Upper lobe of left lung (tissue), 4 donors: ENCODE measurements at regions not wholly inside any gene's neighbourhood (a gene's known extent, or its start where the extent isn't known, plus 50 kb on each side); places are given as distances from the start of the nearest gene placed in this dataset.

Experiments
- EP300 ChIP-seq, 4 donors: sonication (generic); formaldehyde crosslinking; IDR thresholded peaks; one replicate each; pipeline ENCODE4 v1.5.1; 2017; ENCODE audit warnings: antibody characterized with exemption in 4 of 4, control low read depth in 2 of 4
- POLR2AphosphoS5 ChIP-seq, 2 donors: sonication (generic); formaldehyde crosslinking; IDR thresholded peaks; one replicate each; pipeline ENCODE4 v1.5.1; 2017; ENCODE audit warnings: antibody characterized with exemption in 2 of 2
- TF ChIP-seq, protein P1 (sequence below), 6 experiments: fragments of 450-650 bp in 4 of 6; fragments of 200-600 bp in 2 of 6; sonication (generic) in 2 of 6; IDR thresholded peaks; one replicate each; pipeline ENCODE4 v1.5.1; 2016 to 2019; ENCODE audit warnings: antibody characterized with exemption in 6 of 6

GRCh38 chr9:82333671-82334070 is 345.1 kb downstream of the SPATA31D1 start:
- TF ChIP-seq, protein P1, sequence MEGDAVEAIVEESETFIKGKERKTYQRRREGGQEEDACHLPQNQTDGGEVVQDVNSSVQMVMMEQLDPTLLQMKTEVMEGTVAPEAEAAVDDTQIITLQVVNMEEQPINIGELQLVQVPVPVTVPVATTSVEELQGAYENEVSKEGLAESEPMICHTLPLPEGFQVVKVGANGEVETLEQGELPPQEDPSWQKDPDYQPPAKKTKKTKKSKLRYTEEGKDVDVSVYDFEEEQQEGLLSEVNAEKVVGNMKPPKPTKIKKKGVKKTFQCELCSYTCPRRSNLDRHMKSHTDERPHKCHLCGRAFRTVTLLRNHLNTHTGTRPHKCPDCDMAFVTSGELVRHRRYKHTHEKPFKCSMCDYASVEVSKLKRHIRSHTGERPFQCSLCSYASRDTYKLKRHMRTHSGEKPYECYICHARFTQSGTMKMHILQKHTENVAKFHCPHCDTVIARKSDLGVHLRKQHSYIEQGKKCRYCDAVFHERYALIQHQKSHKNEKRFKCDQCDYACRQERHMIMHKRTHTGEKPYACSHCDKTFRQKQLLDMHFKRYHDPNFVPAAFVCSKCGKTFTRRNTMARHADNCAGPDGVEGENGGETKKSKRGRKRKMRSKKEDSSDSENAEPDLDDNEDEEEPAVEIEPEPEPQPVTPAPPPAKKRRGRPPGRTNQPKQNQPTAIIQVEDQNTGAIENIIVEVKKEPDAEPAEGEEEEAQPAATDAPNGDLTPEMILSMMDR (IDR thresholded peaks at IDR 0.05): no peak
- no peak for TF ChIP-seq EP300 (IDR thresholded peaks at IDR 0.05)
- TF ChIP-seq POLR2AphosphoS5 (IDR thresholded peaks at IDR 0.05): no peak
